GM18520 (cell line): ENCODE measurements at regions not wholly inside any gene's neighbourhood (a gene's known extent, or its start where the extent isn't known, plus 50 kb on each side); places are given as distances from the start of the nearest gene placed in this dataset.

ENCODE experiments used
- ATAC-seq: cut with Tn5 transposase; IDR thresholded peaks from one replicate; pipeline ENCODE4 v1.9.1; 2021; ENCODE audit not compliant: unreplicated experiment

DNA sequence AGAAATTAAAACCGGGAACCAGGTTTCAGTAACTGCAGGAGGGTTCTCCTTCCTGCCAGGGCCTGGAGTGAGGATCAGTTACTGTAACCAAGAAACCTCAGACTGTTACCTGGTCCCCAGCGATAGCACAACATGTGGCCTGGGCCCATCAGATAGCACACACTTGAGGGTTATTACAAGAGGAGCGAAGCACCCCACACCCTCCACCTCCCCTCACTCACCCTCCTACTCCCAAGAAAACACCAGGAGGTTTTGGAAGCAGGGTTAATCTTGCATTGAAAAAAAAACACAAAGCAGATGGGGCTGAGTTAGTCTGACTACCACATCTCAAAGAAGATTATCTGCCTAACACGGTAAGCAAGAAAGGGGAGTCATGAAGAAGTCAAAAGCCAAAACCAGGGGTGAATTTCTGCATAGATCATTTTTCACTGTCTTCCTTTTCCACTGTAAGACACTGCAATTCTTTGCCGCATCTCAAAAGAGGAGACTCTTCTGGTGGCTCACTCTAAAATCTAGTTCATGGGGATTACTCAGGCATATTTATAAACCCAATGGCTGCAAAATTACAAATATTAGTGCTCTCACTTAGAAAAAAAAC lies 75.9 kb upstream of the DOCK9 start:
- ATAC-seq, result no peak

- no peak for ATAC-seq
Observed at GRCh38 chr13:99055281-99055680, 77.4 kb upstream of the DOCK9 start.

DNA sequence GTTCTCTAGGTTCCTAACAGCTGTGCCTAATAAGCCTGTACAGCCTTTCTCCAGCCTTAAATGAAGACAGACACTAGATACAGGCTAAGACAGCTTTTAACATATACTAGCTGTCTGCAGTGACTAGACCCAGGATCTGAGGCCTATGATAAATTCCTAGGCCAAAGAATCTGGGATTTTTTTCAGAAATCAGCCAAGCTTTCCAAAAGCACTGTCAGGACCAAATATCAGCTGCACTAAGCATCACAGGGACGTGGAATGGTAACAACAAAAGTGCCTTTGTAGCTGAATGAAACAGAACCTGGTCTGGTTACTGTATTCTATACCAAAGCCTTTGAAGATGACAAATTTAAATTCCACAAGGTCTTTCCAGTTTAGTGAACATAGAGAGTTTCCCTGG lies 77.9 kb upstream of the DOCK9 start:
- no peak for ATAC-seq

DNA sequence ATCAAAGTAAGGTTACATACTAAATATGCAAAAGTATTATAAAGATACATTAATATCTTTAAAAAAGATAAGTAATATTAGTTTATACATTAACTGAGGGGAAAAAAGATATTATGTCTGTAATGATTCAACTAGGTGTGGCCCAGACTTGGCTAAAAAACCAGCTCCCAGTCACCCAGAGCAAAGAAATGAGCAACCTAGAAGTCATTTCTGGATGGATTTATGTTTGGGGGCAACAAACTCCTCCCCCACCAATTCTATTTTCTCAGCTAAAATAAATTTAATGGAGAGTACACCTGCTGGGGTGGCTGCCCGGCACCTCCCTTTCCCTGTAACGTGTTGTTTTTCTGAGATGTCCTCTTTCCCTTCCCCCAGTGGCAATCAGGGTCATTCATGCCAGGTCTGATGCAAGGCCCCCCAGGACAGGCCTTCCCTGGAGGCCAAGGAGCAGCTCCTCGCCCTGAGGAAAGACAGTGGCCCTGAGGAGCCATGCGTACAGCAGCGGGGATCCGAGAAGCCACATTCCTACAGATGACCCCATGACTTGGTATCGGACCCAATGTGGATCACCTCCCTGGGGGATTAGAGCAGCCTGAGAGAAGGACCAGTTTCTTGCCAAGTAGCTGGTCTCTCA lies 78.6 kb upstream of the DOCK9 start:
- ATAC-seq, result no peak

GRCh38 chr13:99057310-99057975 lies 79.6 kb upstream of the DOCK9 start:
- no peak for ATAC-seq

GRCh38 chr13:99058527-99059495 lies 80.9 kb upstream of the DOCK9 start:
- no peak for ATAC-seq

GRCh38 chr13:99059498-99060075 lies 81.7 kb upstream of the DOCK9 start:
- ATAC-seq, result no peak

DNA sequence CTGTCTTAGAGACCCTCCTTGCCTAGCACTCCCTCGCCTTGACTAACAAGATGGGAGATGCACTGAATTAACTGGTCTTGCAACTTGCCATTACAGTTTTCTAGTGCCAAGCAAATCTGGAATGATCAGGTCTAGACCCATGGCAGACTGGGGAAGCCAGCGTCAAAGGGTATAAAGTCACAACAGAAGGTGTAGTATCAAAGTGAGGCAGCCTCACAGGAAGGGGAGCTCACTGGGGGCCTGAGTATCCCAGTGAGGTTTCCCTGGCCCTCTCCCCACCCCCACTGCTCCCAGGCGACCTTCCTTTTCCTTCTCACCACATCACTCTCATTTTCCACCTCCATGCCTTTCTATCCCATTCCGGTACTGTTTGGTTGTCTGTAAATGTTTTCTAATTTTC lies 83.5 kb upstream of the DOCK9 start:
- no peak for ATAC-seq

GRCh38 chr13:99062593-99062992 lies 84.7 kb upstream of the DOCK9 start:
- ATAC-seq, result no peak

DNA sequence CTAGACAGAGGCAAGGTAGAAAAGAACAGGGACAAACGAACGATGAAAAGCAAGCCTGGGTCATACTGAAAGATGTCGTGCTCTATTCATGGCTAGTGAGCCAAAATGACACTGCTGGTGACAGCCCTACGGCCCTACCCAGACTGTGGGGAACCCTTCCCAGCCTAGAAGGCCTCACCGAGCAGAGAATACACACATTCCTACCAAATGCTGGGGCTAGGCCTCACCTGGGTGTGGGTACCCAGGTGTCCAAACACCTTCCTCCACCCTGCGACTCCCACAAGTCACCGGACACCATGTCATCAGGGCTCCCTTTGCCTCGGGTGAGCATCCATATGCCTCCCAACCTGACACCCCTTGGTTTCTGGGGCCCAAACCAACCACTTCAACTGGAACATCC lies 85.3 kb upstream of the DOCK9 start:
- no peak for ATAC-seq

GRCh38 chr13:99063952-99064351 lies 86.1 kb upstream of the DOCK9 start:
- no peak for ATAC-seq

- no peak for ATAC-seq
Observed at GRCh38 chr13:99064624-99065234, 86.9 kb upstream of the DOCK9 start.

DNA sequence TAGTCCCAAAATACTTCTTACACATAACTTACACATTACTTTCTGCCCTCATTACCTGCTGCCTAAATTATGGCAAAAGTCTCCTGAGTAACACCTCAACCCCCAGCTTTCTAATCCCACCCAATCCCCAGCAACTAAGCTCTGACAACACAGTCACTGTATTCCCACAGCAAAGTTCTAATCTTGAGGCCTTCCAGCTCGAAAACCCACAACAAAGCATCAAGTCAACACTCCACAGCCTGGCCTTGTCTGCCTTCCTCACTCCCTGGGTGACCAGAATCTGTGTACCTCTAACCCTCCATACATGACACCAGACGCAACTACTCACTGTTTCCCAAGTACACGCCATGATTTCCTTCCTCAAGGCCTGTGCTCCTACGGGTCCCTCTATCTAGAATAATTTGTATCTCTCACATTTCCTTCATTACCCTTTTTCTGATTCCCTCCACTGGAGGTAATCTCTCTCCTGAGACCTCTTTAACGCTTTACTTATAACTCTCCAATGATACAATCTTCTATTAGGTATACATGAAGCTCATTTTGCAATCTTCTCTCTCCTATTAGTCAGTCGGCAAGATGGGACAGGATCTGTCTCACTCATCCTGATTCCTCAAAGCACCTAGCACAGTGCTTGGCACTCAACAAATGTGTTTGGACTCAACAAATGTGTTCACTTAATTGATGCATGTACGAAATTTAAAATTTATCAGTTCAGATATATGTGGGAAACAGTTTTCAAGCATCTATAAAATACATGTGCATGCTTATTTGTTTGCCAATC lies 87.6 kb upstream of the DOCK9 start:
- ATAC-seq, result no peak

GRCh38 chr13:99066219-99066618 lies 88.4 kb upstream of the DOCK9 start:
- no peak for ATAC-seq

DNA sequence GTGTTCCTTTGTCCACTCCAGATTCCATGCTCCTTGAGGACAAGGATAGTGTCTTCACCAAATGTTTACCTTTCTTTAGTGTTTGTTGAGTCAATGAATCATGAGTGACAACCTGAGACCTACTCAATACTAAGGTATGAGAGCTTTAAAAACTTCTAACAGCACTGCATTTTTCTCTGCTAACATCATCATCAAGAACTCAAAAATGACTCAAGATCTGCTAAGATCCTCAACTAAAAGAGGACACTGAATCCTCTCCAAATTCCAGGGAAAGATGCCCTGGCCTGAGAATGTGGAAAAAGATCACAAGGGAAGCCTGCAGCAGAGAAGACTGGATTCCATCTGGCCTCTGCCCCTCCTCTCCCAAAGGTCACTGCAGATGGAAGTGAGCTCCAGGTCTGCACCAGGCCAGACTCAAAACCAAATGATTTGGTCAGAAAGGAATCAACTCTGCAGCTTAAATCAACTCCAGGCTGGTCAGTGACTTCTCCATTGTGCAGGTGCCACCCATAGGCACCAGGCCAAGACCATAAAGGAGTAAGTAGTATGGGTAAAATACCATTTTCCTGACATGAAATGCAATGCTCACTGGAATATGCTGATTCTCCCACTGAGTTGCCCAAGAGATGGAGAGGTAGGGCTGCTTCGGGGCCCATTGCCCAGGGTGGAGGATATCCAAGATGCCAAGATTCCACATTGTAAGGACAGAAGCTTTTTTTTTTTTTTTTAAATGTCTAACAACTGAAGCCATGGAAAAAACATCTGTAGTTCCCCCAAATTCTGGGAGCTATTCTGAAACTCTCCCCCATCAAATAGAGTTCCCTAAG lies 89.5 kb upstream of the DOCK9 start:
- ATAC-seq, result no peak

DNA sequence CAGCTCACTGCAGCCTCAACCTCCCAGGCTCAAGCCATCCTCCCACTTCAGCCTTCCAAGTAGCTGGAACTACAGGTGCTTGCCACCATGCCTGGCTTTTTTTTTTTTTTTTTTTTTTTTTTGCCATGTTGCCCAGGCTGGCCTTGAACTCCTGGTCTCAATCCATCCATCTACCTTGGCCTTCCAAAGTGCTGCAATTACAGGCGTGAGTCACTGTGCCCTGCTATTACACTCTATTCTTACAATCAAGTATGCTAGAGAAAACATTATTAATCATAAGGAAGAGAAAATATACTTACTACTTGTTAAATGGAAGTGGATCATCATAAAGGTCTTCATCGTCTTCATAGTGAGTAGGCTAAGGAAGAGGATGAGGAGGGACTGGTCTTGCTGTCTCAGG lies 93.3 kb upstream of the DOCK9 start:
- no peak for ATAC-seq

- ATAC-seq, result no peak
Observed at GRCh38 chr13:99071666-99072065, 93.8 kb upstream of the DOCK9 start.

GRCh38 chr13:99072356-99072755 lies 94.5 kb upstream of the DOCK9 start:
- no peak for ATAC-seq

- ATAC-seq, result no peak
Observed at GRCh38 chr13:99072941-99073340, 95.1 kb upstream of the DOCK9 start.
